Stimulated activated naive CD8-positive, alpha-beta T cell treated with anti-CD3 and anti-CD28 coated beads, Interleukin-15, amount 100 ng/mL, for 72 hours (primary cell): ENCODE measurements at regions not wholly inside any gene's neighbourhood (a gene's known extent, or its start where the extent isn't known, plus 50 kb on each side); places are given as distances from the start of the nearest gene placed in this dataset.

Source experiments
- ATAC-seq: fragments of 150-1000 bp; cut with Tn5 transposase; 2 replicates; pipeline ENCODE4 v1.10.0; 2021; ENCODE audit warnings: mild to moderate bottlenecking, moderate library complexity
- DNase-seq, 2 donors: peaks; one replicate each; pipeline ENCODE4 v3.0.0; 2021 to 2022
- H3K27ac Mint-ChIP-seq, 2 donors: one replicate each; pipeline ENCODE4 v1.8.0; 2022; ENCODE audit warnings: mild to moderate bottlenecking in 2 of 2, mixed read lengths in 2 of 2, moderate library complexity in 2 of 2
- H3K27me3 Mint-ChIP-seq: one replicate; pipeline ENCODE4 v1.8.0; 2022; ENCODE audit warnings: mixed read lengths
- H3K4me1 Mint-ChIP-seq: one replicate; pipeline ENCODE4 v1.8.0; 2022; ENCODE audit warnings: mild to moderate bottlenecking, mixed read lengths
- H3K4me3 Mint-ChIP-seq, 2 donors: one replicate each; pipeline ENCODE4 v1.8.0; 2022; ENCODE audit warnings: mild to moderate bottlenecking in 2 of 2, mixed read lengths in 2 of 2, moderate library complexity in 1 of 2
- H3K9me3 Mint-ChIP-seq, 2 donors: one replicate each; pipeline ENCODE4 v1.8.0; 2022; ENCODE audit warnings: mixed read lengths in 2 of 2

DNA sequence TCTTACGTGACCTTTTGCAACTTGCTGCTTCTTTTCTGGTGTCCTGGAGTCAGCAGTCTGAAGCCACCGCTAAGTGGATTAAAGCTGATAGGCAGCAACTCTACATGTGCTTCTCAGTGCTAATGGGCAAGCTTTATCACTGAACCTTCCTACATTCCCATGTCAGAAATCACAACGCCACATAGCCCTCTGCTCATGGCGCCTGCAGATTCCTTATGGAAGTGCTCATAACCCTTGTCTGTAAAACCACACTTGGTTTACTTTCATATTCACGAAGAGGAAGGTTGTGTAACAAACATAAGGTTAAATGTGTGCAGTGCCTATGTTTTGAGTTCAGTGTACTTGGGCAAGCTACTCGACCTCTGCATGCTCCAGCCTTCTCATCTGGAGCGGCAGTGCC lies 319.8 kb downstream of the FBXO15 start:
- Mint-ChIP-seq H3K27me3 (peaks cover 25% of the 10 kb centered on the region), H3K4me3 (no peak overlapping the region), H3K27ac (no peak overlapping the region), H3K4me1 (no peaks in the 10 kb centered on the region), H3K9me3 (no peaks in the 10 kb centered on the region)
- ATAC-seq (no peak), DNase-seq (no peak)

- Mint-ChIP-seq H3K27me3 (peaks cover 25% of the 10 kb centered on the region), H3K9me3 (no peaks in the 10 kb centered on the region), H3K4me3 (no peak overlapping the region), H3K4me1 (no peaks in the 10 kb centered on the region), H3K27ac (no peak overlapping the region)
- DNase-seq (no peak), ATAC-seq (no peak)
Measured at GRCh38 chr18:73826098-73826497, 321.5 kb downstream of the FBXO15 start.

GRCh38 chr18:73824671-73825070 lies 323.0 kb downstream of the FBXO15 start:
- Mint-ChIP-seq H3K4me1 (no peaks in the 10 kb centered on the region), H3K27ac (no peak overlapping the region), H3K27me3 (peaks cover 25% of the 10 kb centered on the region), H3K4me3 (no peak overlapping the region), H3K9me3 (no peaks in the 10 kb centered on the region)
- DNase-seq (no peak), ATAC-seq (no peak)

DNA sequence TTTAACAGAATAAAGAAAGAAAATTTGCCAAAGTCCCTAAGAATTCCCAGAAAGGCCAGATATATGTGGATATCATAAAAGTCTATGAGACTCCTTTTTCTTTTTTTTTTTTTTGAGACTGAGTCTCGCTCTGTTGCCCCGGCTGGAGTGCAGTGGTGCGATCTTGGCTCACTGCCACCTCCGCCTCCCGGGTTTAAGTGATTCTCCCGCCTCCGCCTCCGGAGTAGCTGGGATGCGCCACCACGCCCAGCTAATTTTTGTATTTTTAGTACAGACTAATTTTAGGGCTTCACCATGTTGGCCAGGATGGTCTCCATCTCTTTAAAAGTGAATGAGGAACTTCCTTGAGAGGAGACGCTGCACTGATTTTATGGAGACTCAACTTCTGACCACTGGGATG lies 335.2 kb downstream of the FBXO15 start:
- Mint-ChIP-seq H3K27me3 (no peaks in the 10 kb centered on the region), H3K4me1 (no peaks in the 10 kb centered on the region), H3K27ac (no peak overlapping the region), H3K9me3 (peaks cover 0 to 7% of the 10 kb centered on the region in 2 donors), H3K4me3 (no peak overlapping the region)
- no peak for ATAC-seq
- no peak for DNase-seq

- no peak for ATAC-seq
Measured at GRCh38 chr18:73807551-73808192, 340.0 kb downstream of the FBXO15 start.

GRCh38 chr18:73805991-73806390 lies 341.6 kb downstream of the FBXO15 start:
- no peak overlapping the region for H3K4me3 Mint-ChIP-seq
- no peaks in the 10 kb centered on the region for H3K27me3 Mint-ChIP-seq
- no peak for ATAC-seq
- no peaks in the 10 kb centered on the region for H3K9me3 Mint-ChIP-seq
- DNase-seq = no peak
- H3K4me1 Mint-ChIP-seq = no peaks in the 10 kb centered on the region
- no peak overlapping the region for H3K27ac Mint-ChIP-seq

More at GRCh38 chr18:73807551-73808192, 340.0 kb downstream of the FBXO15 start:
- Mint-ChIP-seq H3K27me3 (no peaks in the 10 kb centered on the region), H3K9me3 (no peaks in the 10 kb centered on the region), H3K4me1 (no peaks in the 10 kb centered on the region), H3K27ac (no peak overlapping the region), H3K4me3 (no peak overlapping the region)
- DNase-seq = no peak

- DNase-seq (no peak), ATAC-seq (no peak)
- no peak overlapping the region for H3K4me3 Mint-ChIP-seq
- H3K27ac Mint-ChIP-seq = no peak overlapping the region
- no peaks in the 10 kb centered on the region for H3K4me1 Mint-ChIP-seq
- no peaks in the 10 kb centered on the region for H3K9me3 Mint-ChIP-seq
- H3K27me3 Mint-ChIP-seq = no peaks in the 10 kb centered on the region
Measured at GRCh38 chr18:73797419-73797818, 350.2 kb downstream of the FBXO15 start.

- ATAC-seq = no peak
- Mint-ChIP-seq H3K9me3 (no peaks in the 10 kb centered on the region), H3K4me3 (no peak overlapping the region), H3K4me1 (no peaks in the 10 kb centered on the region), H3K27me3 (no peaks in the 10 kb centered on the region), H3K27ac (no peak overlapping the region)
- no peak for DNase-seq
Measured at GRCh38 chr18:73793386-73793785, 354.2 kb downstream of the FBXO15 start.

- no peak for ATAC-seq
- H3K9me3 Mint-ChIP-seq = no peaks in the 10 kb centered on the region
- no peak for DNase-seq
- H3K4me3 Mint-ChIP-seq = no peak overlapping the region
- H3K27ac Mint-ChIP-seq = no peak overlapping the region
- no peaks in the 10 kb centered on the region for H3K27me3 Mint-ChIP-seq
- no peaks in the 10 kb centered on the region for H3K4me1 Mint-ChIP-seq
Measured at GRCh38 chr18:73791081-73791480, 356.6 kb downstream of the FBXO15 start.

DNA sequence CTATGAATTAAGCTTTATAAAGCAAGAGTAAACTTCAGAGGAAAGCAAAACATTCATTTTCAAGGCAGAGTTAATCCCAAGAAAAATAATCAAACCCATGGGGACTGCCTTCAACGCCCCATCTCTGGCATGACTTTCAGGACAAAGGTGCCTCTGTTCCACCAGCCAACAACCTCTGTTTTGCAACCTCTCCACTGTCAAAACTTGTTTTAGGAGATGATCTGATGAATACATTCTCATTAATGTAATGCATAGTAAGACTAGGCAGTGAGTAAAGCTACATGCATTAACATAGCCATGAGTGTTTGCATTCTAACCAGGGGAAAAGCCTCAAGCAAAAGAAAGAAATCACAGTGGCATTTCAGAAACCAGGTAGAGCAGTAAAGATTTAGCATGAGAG lies 357.0 kb downstream of the FBXO15 start:
- ATAC-seq = no peak
- H3K27me3 Mint-ChIP-seq = no peaks in the 10 kb centered on the region
- DNase-seq = no peak
- H3K9me3 Mint-ChIP-seq = no peaks in the 10 kb centered on the region
- H3K27ac Mint-ChIP-seq = no peak overlapping the region
- H3K4me3 Mint-ChIP-seq = no peak overlapping the region
- H3K4me1 Mint-ChIP-seq = no peaks in the 10 kb centered on the region

GRCh38 chr18:73787316-73787715 lies 360.3 kb downstream of the FBXO15 start:
- Mint-ChIP-seq H3K27me3 (peaks cover 13% of the 10 kb centered on the region), H3K9me3 (no peaks in the 10 kb centered on the region), H3K4me1 (no peaks in the 10 kb centered on the region), H3K27ac (no peak overlapping the region), H3K4me3 (no peak overlapping the region)
- DNase-seq (no peak), ATAC-seq (no peak)

DNA sequence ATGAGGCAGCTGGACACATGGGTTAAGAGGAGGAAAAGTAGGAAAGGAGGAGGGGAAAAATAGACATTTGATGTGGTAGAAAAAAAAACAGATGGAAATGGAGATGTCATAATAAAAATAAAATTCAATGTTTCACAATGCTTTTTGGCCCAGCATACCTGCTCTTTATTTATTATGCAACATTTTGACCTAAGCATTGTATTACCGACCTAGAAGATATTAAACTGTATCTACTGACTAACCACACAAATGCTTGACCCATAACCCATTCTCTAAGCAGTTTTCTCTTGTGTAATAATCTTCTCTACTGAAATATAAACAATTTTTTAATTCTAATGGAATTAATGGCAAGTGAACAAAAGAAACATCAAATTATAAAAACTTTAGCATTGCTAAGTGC lies 362.3 kb downstream of the FBXO15 start:
- DNase-seq (no peak), ATAC-seq (no peak)
- Mint-ChIP-seq H3K9me3 (no peaks in the 10 kb centered on the region), H3K27me3 (peaks cover 15% of the 10 kb centered on the region), H3K4me1 (no peaks in the 10 kb centered on the region), H3K27ac (no peak overlapping the region), H3K4me3 (no peak overlapping the region)

DNA sequence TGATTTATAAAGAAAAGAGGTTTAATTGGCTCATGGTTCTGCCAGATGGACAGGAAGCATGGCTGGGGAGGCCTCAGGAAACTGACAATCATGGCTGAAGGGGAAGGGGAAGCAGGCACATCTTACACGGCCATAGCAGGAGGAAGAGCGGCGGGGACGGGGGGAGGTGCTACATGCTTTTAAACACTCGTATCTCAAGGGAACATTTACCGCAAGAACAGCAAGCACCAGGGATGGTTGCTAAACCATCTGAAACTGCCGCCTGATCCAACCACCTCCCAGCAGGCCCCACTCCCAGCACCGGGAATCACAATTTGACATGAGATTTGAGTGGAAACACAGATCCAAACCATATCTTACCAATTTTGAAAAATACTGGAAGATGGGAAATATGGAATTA lies 362.8 kb downstream of the FBXO15 start:
- Mint-ChIP-seq H3K4me1 (no peaks in the 10 kb centered on the region), H3K4me3 (no peak overlapping the region), H3K27ac (no peak overlapping the region), H3K27me3 (peaks cover 15% of the 10 kb centered on the region), H3K9me3 (no peaks in the 10 kb centered on the region)
- ATAC-seq = no peak
- no peak for DNase-seq

GRCh38 chr18:73782405-73782804 lies 365.2 kb downstream of the FBXO15 start:
- DNase-seq (no peak), ATAC-seq (no peak)
- no peaks in the 10 kb centered on the region for H3K9me3 Mint-ChIP-seq
- H3K27ac Mint-ChIP-seq = no peak overlapping the region
- no peak overlapping the region for H3K4me3 Mint-ChIP-seq
- no peaks in the 10 kb centered on the region for H3K4me1 Mint-ChIP-seq
- H3K27me3 Mint-ChIP-seq = peaks cover 15% of the 10 kb centered on the region

DNA sequence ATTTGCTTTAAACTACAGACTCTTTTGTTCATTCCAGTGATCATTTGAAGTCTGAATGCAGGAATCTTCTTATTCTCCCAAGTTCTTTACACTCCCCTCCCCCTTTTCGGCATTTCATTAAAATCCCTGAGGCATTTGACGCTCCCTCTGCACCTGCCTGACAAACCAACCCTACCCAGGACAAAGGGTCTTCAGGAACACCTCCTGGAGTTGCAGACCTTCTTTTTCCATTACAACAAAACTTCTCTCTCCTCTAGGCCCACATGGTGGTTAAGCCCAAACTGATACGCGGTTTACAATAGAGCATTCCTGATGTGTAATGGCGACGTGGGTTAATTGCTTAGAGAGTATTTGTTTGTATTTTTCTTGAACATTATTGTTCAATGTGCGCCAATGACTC lies 367.4 kb downstream of the FBXO15 start:
- DNase-seq (no peak), ATAC-seq (no peak)
- Mint-ChIP-seq H3K9me3 (no peaks in the 10 kb centered on the region), H3K27me3 (peaks cover 15% of the 10 kb centered on the region), H3K4me3 (no peak overlapping the region), H3K4me1 (no peaks in the 10 kb centered on the region), H3K27ac (no peak overlapping the region)

DNA sequence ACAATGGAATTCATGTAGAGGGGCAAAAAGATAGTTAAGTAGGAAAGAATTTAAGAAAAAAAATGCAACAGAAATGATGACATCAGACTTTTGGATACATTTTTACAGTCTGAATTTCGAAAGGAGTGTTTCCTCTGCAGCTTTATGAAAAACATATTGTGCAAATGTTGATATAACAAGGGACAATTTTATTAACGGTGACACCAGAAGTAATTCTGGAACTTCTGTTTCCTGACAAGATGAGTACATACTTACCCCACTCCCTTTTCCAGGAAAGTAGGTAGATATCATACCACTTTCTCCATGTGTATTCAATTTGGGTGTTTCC lies 369.6 kb downstream of the FBXO15 start:
- Mint-ChIP-seq H3K27me3 (peaks cover 7% of the 10 kb centered on the region), H3K27ac (no peak overlapping the region), H3K4me1 (no peaks in the 10 kb centered on the region), H3K9me3 (no peaks in the 10 kb centered on the region), H3K4me3 (no peak overlapping the region)
- no peak for DNase-seq
- ATAC-seq = no peak

DNA sequence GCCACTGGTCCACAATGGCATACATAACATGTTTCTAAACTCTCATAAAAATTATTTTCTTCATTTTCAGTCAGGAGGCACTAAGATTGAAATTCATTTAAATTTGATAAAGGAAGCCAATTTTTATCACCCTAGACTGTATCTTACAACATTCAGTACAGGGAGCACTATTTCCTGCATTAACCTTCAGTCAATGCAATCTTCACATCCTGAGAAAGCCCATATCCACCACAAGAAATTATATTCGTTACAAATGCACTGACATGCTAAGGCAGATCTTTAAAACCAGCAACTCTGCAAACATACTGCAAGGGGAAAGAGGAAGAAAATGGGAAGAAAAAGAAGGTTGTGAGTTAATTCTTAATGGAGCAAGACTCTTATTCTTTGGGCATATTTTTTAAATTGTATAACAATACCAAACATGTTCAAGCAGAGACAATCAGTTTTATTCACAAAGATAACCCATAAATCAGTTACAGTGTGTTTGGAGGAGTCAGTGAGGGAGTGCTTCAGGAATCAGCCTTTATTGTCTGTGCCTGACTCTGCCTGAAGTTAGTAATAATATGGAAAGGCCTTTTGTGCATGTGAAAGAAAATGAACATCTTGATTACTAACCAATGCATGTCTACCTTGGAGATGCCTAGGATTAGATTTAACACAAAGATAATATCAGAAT lies 370.1 kb downstream of the FBXO15 start:
- H3K4me3 Mint-ChIP-seq = no peak overlapping the region
- peaks cover 5% of the 10 kb centered on the region for H3K27me3 Mint-ChIP-seq
- DNase-seq (no peak), ATAC-seq (no peak)
- no peaks in the 10 kb centered on the region for H3K9me3 Mint-ChIP-seq
- no peak overlapping the region for H3K27ac Mint-ChIP-seq
- no peaks in the 10 kb centered on the region for H3K4me1 Mint-ChIP-seq
